Jurkat, Clone E6-1 (cell line): ENCODE measurements at regions not wholly inside any gene's neighbourhood (a gene's known extent, or its start where the extent isn't known, plus 50 kb on each side); places are given as distances from the start of the nearest gene placed in this dataset.
A peak's percentile ranks its signal among the peaks of the same experiment; 100 is the strongest.
"Not testable (repeated sequence)": the region's sequence is repeated elsewhere in the genome, so short reads cannot be mapped to it uniquely, and the experiment has no call there.

Experiments
- DNase-seq: peaks from one replicate; pipeline ENCODE4 v3.0.0-alpha.2; 2011; ENCODE audit warnings: low read depth, low spot score
- H3K4me3 ChIP-seq: 2 replicates; pipeline ENCODE4 v1.5.1; 2011; ENCODE audit warnings: mild to moderate bottlenecking, low read length, control low read depth, moderate library complexity

GRCh38 chrX:52585892-52586291, 68.8 kb downstream of the SSX7 start:
- no peak for DNase-seq
- no peak overlapping the region for H3K4me3 ChIP-seq

GRCh38 chrX:52577464-52578173, 60.8 kb upstream of the XAGE1B start:
- H3K4me3 ChIP-seq, result no peak overlapping the region
- DNase-seq, result no peak

GRCh38 chrX:52576946-52577345, 60.1 kb upstream of the XAGE1B start:
- no peak for DNase-seq
- H3K4me3 ChIP-seq, result no peak overlapping the region

GRCh38 chrX:52576474-52576873, 59.6 kb upstream of the XAGE1B start:
- no peak overlapping the region for H3K4me3 ChIP-seq

GRCh38 chrX:52574416-52575275, 57.8 kb upstream of the XAGE1B start:
- DNase-seq, result peak; percentile 15

More at GRCh38 chrX:52576474-52576873, 59.6 kb upstream of the XAGE1B start:
- no peak for DNase-seq

GRCh38 chrX:52568146-52568545, 51.3 kb upstream of the XAGE1B start:
- not testable (repeated sequence) for DNase-seq, H3K4me3 ChIP-seq

More at GRCh38 chrX:52574416-52575275, 57.8 kb upstream of the XAGE1B start:
- no peak overlapping the region for H3K4me3 ChIP-seq
